ENCODE measurements at regions not wholly inside any gene's neighbourhood (a gene's known extent, or its start where the extent isn't known, plus 50 kb on each side); places are given as distances from the start of the nearest gene placed in this dataset.
A peak's percentile ranks its signal among the peaks of the same experiment; 100 is the strongest.

- no peak for DNase-seq (ENCODE audit: low read depth, low spot score)
Measured at GRCh38 chr6:47360388-47360787, 50.7 kb upstream of the TNFRSF21 start.

- no peak for DNase-seq (ENCODE audit: low read depth, low spot score)
Measured at GRCh38 chr6:47362857-47363461, 53.3 kb upstream of the TNFRSF21 start.

GRCh38 chr6:47363736-47364135 lies 54.0 kb upstream of the TNFRSF21 start:
- no peak for DNase-seq (ENCODE audit: low read depth, low spot score)

- DNase-seq (ENCODE audit: low read depth, low spot score), result no peak
Measured at GRCh38 chr6:47366335-47366890, 56.7 kb upstream of the TNFRSF21 start.

- DNase-seq (ENCODE audit: low read depth, low spot score), result peak; percentile 69
Measured at GRCh38 chr6:47371139-47371869, 61.6 kb upstream of the TNFRSF21 start.

- DNase-seq (ENCODE audit: low read depth, low spot score), result no peak
Measured at GRCh38 chr6:47371870-47372255, 62.2 kb upstream of the TNFRSF21 start.

GRCh38 chr6:47372318-47372717 lies 62.6 kb upstream of the TNFRSF21 start:
- no peak for DNase-seq (ENCODE audit: low read depth, low spot score)

- DNase-seq (ENCODE audit: low read depth, low spot score), result no peak
Measured at GRCh38 chr6:47375426-47375825, 65.7 kb upstream of the TNFRSF21 start.

- DNase-seq (ENCODE audit: low read depth, low spot score), result no peak
Measured at GRCh38 chr6:47376930-47377329, 67.2 kb upstream of the TNFRSF21 start.

- DNase-seq (ENCODE audit: low read depth, low spot score), result no peak
Measured at GRCh38 chr6:47377971-47378370, 68.3 kb upstream of the TNFRSF21 start.

- DNase-seq (ENCODE audit: low read depth, low spot score), result no peak
Measured at GRCh38 chr6:47379328-47379727, 69.6 kb upstream of the TNFRSF21 start.

- no peak for DNase-seq (ENCODE audit: low read depth, low spot score)
Measured at GRCh38 chr6:47380251-47380650, 70.5 kb upstream of the TNFRSF21 start.

- no peak for DNase-seq (ENCODE audit: low read depth, low spot score)
Measured at GRCh38 chr6:47381036-47381435, 71.3 kb upstream of the TNFRSF21 start.

- DNase-seq (ENCODE audit: low read depth, low spot score), result no peak
Measured at GRCh38 chr6:47383360-47383759, 73.7 kb upstream of the TNFRSF21 start.

GRCh38 chr6:47391675-47392074 lies 82.0 kb upstream of the TNFRSF21 start:
- no peak for DNase-seq (ENCODE audit: low read depth, low spot score)

GRCh38 chr6:47392251-47392650 lies 82.5 kb upstream of the TNFRSF21 start:
- DNase-seq (ENCODE audit: low read depth, low spot score), result peak; percentile 39

- DNase-seq (ENCODE audit: low read depth, low spot score), result no peak
Measured at GRCh38 chr6:47396401-47397069, 81.1 kb upstream of the CD2AP start.

- DNase-seq (ENCODE audit: low read depth, low spot score), result no peak
Measured at GRCh38 chr6:47400581-47400980, 77.0 kb upstream of the CD2AP start.

GRCh38 chr6:47402081-47402480 lies 75.5 kb upstream of the CD2AP start:
- no peak for DNase-seq (ENCODE audit: low read depth, low spot score)

- no peak for DNase-seq (ENCODE audit: low read depth, low spot score)
Measured at GRCh38 chr6:47403056-47403455, 74.5 kb upstream of the CD2AP start.

GRCh38 chr6:47403801-47404200 lies 73.8 kb upstream of the CD2AP start:
- no peak for DNase-seq (ENCODE audit: low read depth, low spot score)

- DNase-seq (ENCODE audit: low read depth, low spot score), result no peak
Measured at GRCh38 chr6:47404435-47404834, 73.2 kb upstream of the CD2AP start.

GRCh38 chr6:47405273-47405672 lies 72.3 kb upstream of the CD2AP start:
- no peak for DNase-seq (ENCODE audit: low read depth, low spot score)

All from ELF-1 (cell line).